HG02885 (cell line): ENCODE measurements at regions not wholly inside any gene's neighbourhood (a gene's known extent, or its start where the extent isn't known, plus 50 kb on each side); places are given as distances from the start of the nearest gene placed in this dataset.

Experiments used
- ATAC-seq: cut with Tn5 transposase; IDR thresholded peaks from one replicate; pipeline ENCODE4 v1.9.1; 2021; ENCODE audit warnings: mild to moderate bottlenecking; ENCODE audit not compliant: unreplicated experiment, poor library complexity

GRCh38 chr9:79325501-79325900, 246.3 kb upstream of the TLE4 start:
- ATAC-seq = no peak

DNA sequence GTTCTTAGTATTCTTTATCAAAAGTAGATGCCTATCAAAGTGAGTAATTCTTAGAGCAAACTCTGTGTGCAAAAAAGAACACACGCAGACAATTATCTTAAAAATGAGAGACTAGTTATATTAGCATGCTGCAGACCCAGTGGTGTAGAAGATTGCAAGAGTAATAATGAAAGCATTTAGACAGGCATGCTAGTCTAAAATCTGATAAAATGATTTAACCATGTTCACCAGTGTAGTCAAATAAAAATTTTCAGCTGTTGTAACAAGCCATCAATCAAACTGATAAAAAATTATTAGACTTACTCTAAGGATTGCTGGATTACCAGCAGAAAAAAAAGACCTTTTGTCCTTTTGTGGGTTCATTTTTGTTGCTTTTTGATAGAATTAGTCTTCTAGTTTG, 241.9 kb upstream of the TLE4 start:
- no peak for ATAC-seq

- no peak for ATAC-seq
These were observed 237.8 kb upstream of the TLE4 start for GRCh38 chr9:79334001-79334400.

- ATAC-seq = no peak
These were observed 237.1 kb upstream of the TLE4 start for GRCh38 chr9:79334711-79335110.

DNA sequence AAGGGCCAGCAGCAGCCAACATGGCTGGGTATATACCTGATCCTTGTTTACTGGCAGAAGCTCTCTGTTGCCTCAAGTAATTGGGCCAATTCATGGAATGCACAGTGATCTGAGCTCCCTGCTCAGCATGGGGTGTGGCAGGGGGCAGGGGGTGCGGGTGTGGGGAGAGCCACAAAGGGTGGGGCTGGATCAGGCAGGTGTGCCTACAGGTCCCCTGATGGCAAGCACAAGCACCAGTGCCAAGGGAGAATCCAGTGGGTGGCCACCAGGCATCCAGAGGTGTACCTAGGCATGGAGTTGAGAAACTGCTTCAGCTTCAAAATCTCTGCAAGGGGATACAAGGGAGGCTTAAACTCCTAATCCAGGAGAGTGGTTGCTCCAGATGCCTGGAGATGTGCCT, 235.8 kb upstream of the TLE4 start:
- ATAC-seq = no peak

GRCh38 chr9:79341561-79341960, 230.2 kb upstream of the TLE4 start:
- ATAC-seq = no peak

DNA sequence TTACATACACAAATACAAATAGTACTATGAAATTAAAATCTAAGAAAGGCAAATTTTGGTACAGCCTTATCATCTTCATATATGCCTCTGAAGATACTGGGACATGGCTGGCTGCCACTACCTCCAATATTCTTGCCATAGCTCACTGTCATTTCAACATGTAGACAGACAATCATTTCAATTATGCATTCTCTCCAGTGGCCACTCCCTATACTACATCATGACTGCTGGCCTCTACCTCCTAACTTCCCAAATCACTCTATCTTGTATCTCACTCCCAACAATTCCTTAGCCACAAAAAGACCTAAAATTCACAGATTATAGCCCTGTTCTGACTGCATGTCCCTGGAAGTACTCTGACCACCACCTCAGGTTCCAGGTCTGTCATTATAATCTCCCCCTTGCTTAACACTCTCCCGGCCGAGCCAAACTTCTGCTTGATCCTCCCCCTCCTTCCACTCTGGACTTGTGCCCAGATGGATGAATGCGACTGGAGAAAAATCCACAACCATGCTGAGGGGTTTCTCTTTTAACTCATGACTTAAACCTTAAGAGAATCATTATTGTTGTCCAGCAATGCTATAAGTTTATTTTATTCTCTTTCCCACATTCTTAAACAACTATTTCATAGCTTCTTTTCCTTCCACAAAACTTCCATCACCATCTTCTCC, 225.3 kb upstream of the TLE4 start:
- ATAC-seq = no peak

DNA sequence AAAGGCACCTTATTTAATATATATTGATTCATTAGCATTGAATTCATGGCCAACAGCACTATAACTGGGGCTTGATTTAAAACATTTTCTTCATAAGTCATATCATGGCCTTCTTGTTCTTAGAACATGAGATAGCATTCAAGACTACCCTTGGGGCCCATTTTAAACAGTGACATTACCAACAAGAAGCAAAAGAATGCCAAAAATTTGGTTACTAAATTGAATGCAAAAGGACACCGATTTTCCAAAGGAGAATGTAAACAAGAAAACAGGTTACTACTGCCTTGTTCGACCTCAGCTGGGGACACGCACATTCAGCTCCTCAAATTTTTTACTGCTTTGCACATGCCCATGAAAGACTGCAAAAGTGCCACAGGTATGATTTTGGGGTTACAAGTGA, 219.4 kb upstream of the TLE4 start:
- ATAC-seq = no peak

- no peak for ATAC-seq
These were observed 217.8 kb upstream of the TLE4 start for GRCh38 chr9:79353856-79354520.

DNA sequence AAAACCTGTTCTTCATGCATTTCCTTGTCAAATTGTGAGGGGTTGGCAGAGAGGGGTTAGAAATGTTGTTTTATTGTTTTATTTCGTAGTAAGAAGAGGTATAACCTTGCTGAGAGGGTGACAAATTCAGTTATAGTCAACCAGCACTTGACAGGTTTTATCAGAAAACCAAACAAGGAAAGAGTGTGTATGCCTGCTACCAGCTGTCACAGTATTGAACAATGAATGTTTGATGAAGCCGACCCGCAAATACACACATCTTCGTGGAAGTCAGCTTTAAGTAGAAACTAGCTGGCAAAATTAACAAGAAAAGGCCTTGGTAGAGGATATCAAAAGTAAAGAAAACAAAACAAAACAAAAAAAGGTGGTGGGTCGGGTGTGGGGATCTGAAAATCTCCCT, 214.6 kb upstream of the TLE4 start:
- no peak for ATAC-seq

- ATAC-seq = no peak
These were observed 214.1 kb upstream of the TLE4 start for GRCh38 chr9:79357616-79358015.

- no peak for ATAC-seq
These were observed 211.1 kb upstream of the TLE4 start for GRCh38 chr9:79360387-79361347.

DNA sequence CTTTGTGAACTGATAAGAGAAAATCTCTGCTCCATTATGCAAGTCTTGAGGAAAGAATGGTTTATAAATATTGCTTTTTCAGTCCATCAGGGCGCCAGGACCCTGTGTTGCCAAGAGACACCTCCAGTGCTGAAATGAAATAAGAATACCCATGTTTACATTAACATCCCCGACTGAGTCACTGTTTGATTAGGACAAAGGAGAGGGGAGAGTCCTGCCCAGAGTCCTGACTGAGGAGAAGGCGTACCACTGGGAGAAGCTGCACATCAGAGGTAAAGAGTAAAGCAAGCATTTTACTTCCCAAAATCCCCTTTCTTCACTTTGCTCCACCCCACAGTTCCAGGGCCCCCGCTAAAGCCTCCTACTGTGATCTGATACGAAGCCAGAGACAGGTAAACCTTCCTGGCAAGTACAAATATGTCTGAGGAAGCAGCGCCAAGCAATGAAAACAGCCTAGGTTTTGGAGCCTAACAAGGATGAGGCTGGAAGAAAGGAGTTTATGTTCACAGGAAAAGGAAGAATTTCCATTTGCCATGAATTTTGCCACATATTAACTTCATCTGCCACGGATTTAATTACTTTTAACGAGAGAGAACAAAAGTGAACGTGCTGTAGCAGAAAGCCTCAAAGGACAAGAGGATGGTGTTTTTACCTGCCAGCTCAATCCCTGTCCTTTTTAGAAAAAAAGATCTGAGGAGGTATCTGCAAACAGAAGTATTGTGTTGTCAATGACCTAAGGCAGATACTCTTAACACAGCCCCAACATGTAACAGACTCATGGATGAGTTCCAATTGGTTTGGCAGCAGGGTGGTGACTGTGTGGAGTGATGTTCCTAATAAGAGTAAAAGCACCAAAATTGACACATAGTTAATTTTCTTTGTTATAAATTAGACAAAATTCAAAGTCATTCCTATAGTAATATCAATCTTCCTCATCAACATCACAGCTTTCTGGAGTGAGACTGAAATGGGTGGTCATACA, 209.4 kb upstream of the TLE4 start:
- ATAC-seq = no peak

- no peak for ATAC-seq
These were observed 202.1 kb upstream of the TLE4 start for GRCh38 chr9:79369676-79370075.

DNA sequence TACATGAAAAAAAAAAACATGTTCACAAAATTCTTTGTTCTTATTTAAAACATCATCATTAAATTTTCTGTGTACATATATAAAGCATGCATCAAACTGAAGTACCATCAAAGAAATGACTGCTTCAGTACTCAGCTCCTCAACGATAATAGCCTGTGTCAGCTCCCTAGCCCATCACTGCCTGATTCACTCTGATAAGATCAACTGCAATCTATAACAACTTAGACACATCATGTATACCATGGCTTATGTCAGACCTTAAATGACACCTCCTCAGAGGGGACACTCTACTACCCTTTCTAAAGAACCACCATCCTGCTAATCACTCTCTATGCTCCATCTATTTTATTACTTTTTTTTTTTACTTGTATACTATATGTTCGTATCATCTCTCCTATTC, 200.5 kb upstream of the TLE4 start:
- ATAC-seq = no peak

DNA sequence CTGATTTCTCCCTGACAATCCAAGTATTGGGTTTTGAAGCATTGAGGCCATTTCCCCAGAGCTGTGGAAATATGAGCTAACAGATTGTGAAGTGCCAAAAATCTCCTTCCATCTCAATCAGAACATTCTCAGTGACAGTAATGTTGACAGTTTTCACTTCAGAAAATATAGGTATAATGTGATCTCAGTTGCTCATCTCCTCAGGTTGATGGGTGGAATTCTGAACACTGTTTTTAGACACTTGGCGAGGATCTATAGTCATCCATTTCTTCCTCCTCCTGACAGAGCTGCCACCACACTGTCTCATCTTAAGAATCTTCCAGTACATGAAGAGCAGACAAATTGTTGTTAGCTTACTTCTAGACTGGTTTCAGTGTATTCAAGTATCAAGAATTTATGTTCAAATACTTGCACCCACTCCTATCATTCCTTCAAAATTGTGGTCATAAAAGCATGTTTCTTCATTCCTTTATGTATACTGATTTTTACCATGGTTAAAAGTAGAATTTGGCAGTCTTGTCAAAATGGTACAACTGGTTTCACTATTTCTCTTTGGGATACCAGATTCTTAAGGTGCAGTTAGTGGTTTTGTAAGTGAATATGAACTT, 199.7 kb upstream of the TLE4 start:
- ATAC-seq = no peak

DNA sequence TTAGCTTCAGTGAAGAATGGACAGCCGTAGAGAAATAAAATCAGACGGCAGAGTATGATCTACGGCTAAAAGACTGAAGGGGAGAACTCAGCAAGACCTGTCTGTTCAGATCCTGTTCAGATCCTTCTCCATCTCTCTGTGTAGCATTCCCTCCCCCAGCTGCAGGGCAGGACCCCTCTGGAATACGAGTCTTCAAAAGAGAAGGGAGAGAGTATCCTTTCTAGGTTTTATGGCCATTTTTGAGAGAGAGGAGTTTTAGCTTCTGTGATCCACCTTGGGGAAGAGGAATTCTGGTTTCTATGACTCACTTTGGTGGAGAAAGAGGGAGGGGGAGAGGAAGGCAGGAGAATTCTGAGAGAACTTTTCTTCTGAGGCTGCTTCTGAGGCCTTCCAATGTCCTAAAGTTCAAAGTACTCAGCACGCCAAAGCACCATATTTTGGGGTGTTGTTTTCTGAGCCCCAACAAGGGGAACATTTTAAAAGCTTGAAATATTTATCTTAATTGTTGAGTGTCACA, 194.4 kb upstream of the TLE4 start:
- no peak for ATAC-seq

DNA sequence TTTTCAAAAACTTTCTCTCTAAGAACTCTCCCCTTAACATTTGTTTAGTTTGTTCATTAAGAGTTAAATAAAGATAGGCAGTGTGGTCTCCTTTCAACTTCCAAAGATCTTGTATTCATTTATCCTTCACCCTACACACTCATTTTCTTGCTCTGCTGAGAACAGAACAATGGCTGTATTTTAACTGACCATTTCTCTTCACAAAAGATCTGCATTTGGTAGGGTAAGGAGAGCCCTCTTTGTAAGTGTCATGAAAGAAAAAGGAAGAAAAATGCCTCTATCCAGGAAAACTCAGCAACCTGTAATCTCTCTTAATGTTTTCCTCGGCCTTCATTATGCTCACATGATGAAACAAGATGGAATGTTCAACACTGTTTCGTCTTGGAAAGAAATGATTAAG, 193.7 kb upstream of the TLE4 start:
- ATAC-seq = no peak

GRCh38 chr9:79382044-79382443, 189.7 kb upstream of the TLE4 start:
- no peak for ATAC-seq
